Chondrocyte (in vitro differentiated cells): ENCODE measurements at regions not wholly inside any gene's neighbourhood (a gene's known extent, or its start where the extent isn't known, plus 50 kb on each side); places are given as distances from the start of the nearest gene placed in this dataset.
"Not testable (repeated sequence)": the region's sequence is repeated elsewhere in the genome, so short reads cannot be mapped to it uniquely, and the experiment has no call there.

ENCODE experiments used
- DNase-seq: peaks from one replicate; pipeline ENCODE4 v3.0.0; 2021; ENCODE audit warnings: mixed read lengths, low spot score
- H3K27ac Mint-ChIP-seq: one replicate; pipeline ENCODE4 v1.8.0; 2021; ENCODE audit warnings: mild to moderate bottlenecking, moderate library complexity, mixed read lengths; ENCODE audit not compliant: unreplicated experiment
- H3K27me3 Mint-ChIP-seq: 2 replicates; pipeline ENCODE4 v1.8.0; 2021; ENCODE audit warnings: low read depth, mixed read lengths
- H3K36me3 Mint-ChIP-seq: 2 replicates; pipeline ENCODE4 v1.8.0; 2021; ENCODE audit warnings: low read depth, mixed read lengths
- H3K4me1 Mint-ChIP-seq: 2 replicates; pipeline ENCODE4 v1.8.0; 2021; ENCODE audit warnings: low read depth, mild to moderate bottlenecking, mixed read lengths
- H3K4me3 Mint-ChIP-seq: one replicate; pipeline ENCODE4 v1.8.0; 2021; ENCODE audit warnings: mild to moderate bottlenecking, moderate library complexity, mixed read lengths; ENCODE audit not compliant: unreplicated experiment
- H3K9me3 Mint-ChIP-seq: 2 replicates; pipeline ENCODE4 v1.8.0; 2021; ENCODE audit warnings: low read depth, mixed read lengths
- TF ChIP-seq, protein P1 (sequence below): fragments of 200-600 bp; sonication (generic); IDR thresholded peaks from 2 replicates; pipeline ENCODE4 v1.5.0; 2021; ENCODE audit warnings: antibody characterized with exemption, mild to moderate bottlenecking, moderate library complexity

- Mint-ChIP-seq H3K36me3 (no peaks in the 10 kb centered on the region), H3K9me3 (no peaks in the 10 kb centered on the region), H3K27me3 (peaks cover 46% of the 10 kb centered on the region), H3K27ac (no peak overlapping the region), H3K4me1 (no peaks in the 10 kb centered on the region), H3K4me3 (no peak overlapping the region)
- TF ChIP-seq, protein P1, sequence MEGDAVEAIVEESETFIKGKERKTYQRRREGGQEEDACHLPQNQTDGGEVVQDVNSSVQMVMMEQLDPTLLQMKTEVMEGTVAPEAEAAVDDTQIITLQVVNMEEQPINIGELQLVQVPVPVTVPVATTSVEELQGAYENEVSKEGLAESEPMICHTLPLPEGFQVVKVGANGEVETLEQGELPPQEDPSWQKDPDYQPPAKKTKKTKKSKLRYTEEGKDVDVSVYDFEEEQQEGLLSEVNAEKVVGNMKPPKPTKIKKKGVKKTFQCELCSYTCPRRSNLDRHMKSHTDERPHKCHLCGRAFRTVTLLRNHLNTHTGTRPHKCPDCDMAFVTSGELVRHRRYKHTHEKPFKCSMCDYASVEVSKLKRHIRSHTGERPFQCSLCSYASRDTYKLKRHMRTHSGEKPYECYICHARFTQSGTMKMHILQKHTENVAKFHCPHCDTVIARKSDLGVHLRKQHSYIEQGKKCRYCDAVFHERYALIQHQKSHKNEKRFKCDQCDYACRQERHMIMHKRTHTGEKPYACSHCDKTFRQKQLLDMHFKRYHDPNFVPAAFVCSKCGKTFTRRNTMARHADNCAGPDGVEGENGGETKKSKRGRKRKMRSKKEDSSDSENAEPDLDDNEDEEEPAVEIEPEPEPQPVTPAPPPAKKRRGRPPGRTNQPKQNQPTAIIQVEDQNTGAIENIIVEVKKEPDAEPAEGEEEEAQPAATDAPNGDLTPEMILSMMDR, result no peak
- no peak for DNase-seq
Observed at GRCh38 chr3:198096015-198096414, 136.0 kb downstream of the LMLN start.

- TF ChIP-seq, protein P1, result no peak
- H3K36me3 Mint-ChIP-seq, result no peaks in the 10 kb centered on the region
- H3K4me1 Mint-ChIP-seq, result no peaks in the 10 kb centered on the region
- no peaks in the 10 kb centered on the region for H3K9me3 Mint-ChIP-seq
- DNase-seq, result no peak
- H3K27me3 Mint-ChIP-seq, result peaks cover 45% of the 10 kb centered on the region
- no peak overlapping the region for H3K27ac Mint-ChIP-seq
- no peak overlapping the region for H3K4me3 Mint-ChIP-seq
Observed at GRCh38 chr3:198097048-198097447, 137.0 kb downstream of the LMLN start.

DNA sequence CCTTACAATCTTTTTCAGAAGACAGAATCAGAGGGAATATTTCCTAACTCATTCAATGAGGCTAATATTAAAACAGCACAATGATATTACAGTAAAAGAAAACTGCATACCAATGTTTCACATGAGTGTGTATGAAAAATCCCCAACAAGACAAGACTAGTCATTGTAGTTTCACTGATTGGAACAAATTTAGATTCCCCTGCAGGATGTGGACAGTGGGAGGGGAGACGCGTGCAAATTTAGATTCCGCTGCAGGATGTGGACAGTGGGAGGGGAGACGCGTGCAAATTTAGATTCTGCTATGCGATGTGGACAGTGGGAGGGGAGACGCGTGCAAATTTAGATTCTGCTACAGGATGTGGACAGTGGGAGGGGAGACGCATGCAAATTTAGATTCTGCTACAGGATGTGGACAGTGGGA, 138.7 kb downstream of the LMLN start:
- not testable (repeated sequence) for H3K4me3 Mint-ChIP-seq, H3K4me1 Mint-ChIP-seq, DNase-seq

GRCh38 chr3:198103070-198103469, 143.1 kb downstream of the LMLN start:
- H3K27me3 Mint-ChIP-seq, result peaks cover 17% of the 10 kb centered on the region
- H3K4me3 Mint-ChIP-seq, H3K27ac Mint-ChIP-seq, H3K9me3 Mint-ChIP-seq, H3K4me1 Mint-ChIP-seq, H3K36me3 Mint-ChIP-seq, DNase-seq: not testable (repeated sequence)

More for the DNA sequence above, 138.7 kb downstream of the LMLN start:
- not testable (repeated sequence) for H3K27ac Mint-ChIP-seq, H3K36me3 Mint-ChIP-seq, H3K9me3 Mint-ChIP-seq
- H3K27me3 Mint-ChIP-seq, result peaks cover 30% of the 10 kb centered on the region

DNA sequence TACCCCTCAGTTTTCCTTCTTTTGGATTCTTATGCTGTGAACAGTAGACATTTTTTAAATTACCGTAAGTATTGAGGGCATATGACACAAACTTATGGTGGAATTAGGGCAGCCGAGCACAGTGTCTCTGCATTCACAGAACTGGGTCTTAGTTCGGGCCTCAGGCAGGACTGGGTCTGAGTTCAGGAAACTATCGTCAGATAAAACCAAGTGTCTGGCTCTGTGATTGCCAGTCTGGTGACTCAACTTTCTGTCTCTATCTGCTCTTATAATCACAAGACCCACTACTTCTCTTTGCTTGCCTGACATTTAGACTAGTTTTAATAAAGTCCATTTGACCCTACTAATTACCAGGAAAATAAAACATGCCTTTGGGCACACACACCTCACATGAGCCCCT, 146.2 kb downstream of the LMLN start:
- no peak overlapping the region for H3K27ac Mint-ChIP-seq
- H3K36me3 Mint-ChIP-seq, result peaks cover 4% of the 10 kb centered on the region

DNA sequence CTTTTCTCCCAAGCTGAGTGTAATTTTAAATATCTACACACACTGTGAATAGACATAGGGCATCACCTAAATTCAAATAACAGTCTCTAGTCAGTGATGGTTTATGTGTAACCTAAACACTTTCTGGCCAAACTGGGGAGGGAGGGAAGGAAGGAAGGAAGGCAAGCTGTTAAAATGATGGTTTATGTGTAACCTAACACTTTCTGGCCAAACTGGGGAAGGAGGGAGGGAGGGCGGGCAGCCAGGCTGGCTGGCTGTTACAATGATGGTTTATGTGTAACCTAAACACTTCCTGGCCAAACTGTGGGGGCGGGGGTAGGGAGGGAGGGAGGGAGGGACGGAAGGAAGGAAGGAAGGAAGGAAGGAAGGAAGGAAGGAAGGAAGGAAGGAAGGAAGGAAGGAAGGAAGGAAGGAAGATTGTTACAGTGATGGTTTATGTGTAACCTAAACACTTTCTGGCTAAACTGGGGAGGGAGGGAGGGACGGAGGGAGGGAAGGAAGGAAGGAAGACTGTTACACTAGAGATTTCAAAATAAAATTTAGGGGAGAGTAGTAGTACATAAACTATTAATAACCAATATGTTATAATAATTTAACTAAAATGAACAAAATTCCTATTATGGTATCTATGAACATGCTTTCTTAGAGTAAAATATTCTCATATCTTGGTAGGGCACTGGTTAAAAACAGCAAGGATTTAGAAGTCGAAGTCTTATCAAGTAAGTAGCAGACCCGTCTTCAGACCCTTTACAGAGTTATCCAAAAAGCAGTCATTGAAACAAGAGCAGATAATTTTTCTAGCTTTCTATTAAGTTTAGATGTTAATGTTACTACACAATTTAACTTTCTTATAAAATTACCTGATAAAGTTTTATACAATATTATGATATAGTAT, 148.1 kb downstream of the LMLN start:
- Mint-ChIP-seq H3K4me1 (peaks cover 4% of the 10 kb centered on the region), H3K36me3 (peaks cover 4% of the 10 kb centered on the region)
- DNase-seq, result no peak

More for the DNA sequence above, 146.2 kb downstream of the LMLN start:
- no peak overlapping the region for H3K4me3 Mint-ChIP-seq
- DNase-seq, result no peak
- peaks cover 40% of the 10 kb centered on the region for H3K27me3 Mint-ChIP-seq
- H3K9me3 Mint-ChIP-seq, result no peaks in the 10 kb centered on the region
- H3K4me1 Mint-ChIP-seq, result peaks cover 3% of the 10 kb centered on the region
- TF ChIP-seq, protein P1, result no peak

More for the DNA sequence above, 148.1 kb downstream of the LMLN start:
- peaks cover 49% of the 10 kb centered on the region for H3K27me3 Mint-ChIP-seq
- H3K4me3 Mint-ChIP-seq, result no peak overlapping the region
- TF ChIP-seq, protein P1, result no peak
- no peak overlapping the region for H3K27ac Mint-ChIP-seq
- H3K9me3 Mint-ChIP-seq, result no peaks in the 10 kb centered on the region
